Esophagus muscularis mucosa (tissue), 4 donors: ENCODE measurements at regions not wholly inside any gene's neighbourhood (a gene's known extent, or its start where the extent isn't known, plus 50 kb on each side); places are given as distances from the start of the nearest gene placed in this dataset.

ENCODE experiments used
- EP300 ChIP-seq: sonication (generic); formaldehyde crosslinking; IDR thresholded peaks from one replicate; pipeline ENCODE4 v1.6.1; 2017; ENCODE audit warnings: antibody characterized with exemption
- POLR2AphosphoS5 ChIP-seq, 2 donors: sonication (generic); formaldehyde crosslinking; IDR thresholded peaks; one replicate each; pipeline ENCODE4 v1.6.1; 2017; ENCODE audit warnings: antibody characterized with exemption in 2 of 2
- TF ChIP-seq, protein P1 (sequence below), 3 experiments: fragments of 200-600 bp in 2 of 3; fragments of 450-650 bp in 1 of 3; sonication (generic) in 2 of 3; IDR thresholded peaks; one replicate each; pipeline ENCODE4 v1.5.1; 2017 to 2019; ENCODE audit warnings: antibody characterized with exemption in 3 of 3, mild to moderate bottlenecking in 2 of 3, moderate library complexity in 1 of 3

- TF ChIP-seq, protein P1, sequence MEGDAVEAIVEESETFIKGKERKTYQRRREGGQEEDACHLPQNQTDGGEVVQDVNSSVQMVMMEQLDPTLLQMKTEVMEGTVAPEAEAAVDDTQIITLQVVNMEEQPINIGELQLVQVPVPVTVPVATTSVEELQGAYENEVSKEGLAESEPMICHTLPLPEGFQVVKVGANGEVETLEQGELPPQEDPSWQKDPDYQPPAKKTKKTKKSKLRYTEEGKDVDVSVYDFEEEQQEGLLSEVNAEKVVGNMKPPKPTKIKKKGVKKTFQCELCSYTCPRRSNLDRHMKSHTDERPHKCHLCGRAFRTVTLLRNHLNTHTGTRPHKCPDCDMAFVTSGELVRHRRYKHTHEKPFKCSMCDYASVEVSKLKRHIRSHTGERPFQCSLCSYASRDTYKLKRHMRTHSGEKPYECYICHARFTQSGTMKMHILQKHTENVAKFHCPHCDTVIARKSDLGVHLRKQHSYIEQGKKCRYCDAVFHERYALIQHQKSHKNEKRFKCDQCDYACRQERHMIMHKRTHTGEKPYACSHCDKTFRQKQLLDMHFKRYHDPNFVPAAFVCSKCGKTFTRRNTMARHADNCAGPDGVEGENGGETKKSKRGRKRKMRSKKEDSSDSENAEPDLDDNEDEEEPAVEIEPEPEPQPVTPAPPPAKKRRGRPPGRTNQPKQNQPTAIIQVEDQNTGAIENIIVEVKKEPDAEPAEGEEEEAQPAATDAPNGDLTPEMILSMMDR (IDR thresholded peaks at IDR 0.05): no peak
- no peak for TF ChIP-seq POLR2AphosphoS5 (IDR thresholded peaks at IDR 0.05)
- TF ChIP-seq EP300: no peak
These were observed 719.8 kb upstream of the SEMA6D start for GRCh38 chr15:46997501-46997900.
